ENCODE measurements at regions not wholly inside any gene's neighbourhood (a gene's known extent, or its start where the extent isn't known, plus 50 kb on each side); places are given as distances from the start of the nearest gene placed in this dataset.
A peak's percentile ranks its signal among the peaks of the same experiment; 100 is the strongest.

DNA sequence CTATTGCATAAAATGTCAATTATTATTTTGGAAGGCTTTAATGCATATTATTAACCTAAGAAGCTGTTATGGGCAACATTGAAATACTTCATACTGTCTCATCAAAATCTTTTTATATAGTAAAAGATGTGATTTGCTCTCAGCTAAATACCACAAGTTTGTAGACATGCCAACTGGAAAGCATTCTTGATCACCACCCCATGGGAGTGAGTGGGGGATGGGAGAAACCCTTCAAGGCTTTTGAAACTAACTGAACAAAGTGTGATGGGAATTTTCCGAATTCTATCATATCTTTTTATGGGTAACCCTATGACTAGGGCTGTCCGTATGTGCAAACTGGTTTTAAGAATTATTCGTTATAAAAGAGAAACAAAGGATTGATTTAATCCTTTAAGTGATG lies 377.3 kb upstream of the JAG1 start:
- H3K36me3 ChIP-seq (ENCODE audit: control insufficient read depth in 5 of 5, insufficient read depth in 5 of 5, low read length in 5 of 5), result no peaks in the 10 kb centered on the region
- peaks cover 0 to 18% (median 8%) of the 10 kb centered on the region in 5 donors for H3K4me1 ChIP-seq (ENCODE audit: control insufficient read depth in 5 of 5, insufficient read depth in 5 of 5, low read length in 5 of 5)
- H3K27ac ChIP-seq (ENCODE audit: low read depth, low read length), result no peak overlapping the region
- no peaks in the 10 kb centered on the region for H3K9me3 ChIP-seq (ENCODE audit: control insufficient read depth in 5 of 5, low read length in 5 of 5)
- no peaks in the 10 kb centered on the region for H3K27me3 ChIP-seq (ENCODE audit: control insufficient read depth in 5 of 5, insufficient read depth in 4 of 5, low read length in 5 of 5)
- H3K4me3 ChIP-seq (ENCODE audit: low read depth in 1 of 5, low read length in 5 of 5), result no peak overlapping the region
- H3K9ac ChIP-seq (ENCODE audit: low read length in 5 of 5), result no peak overlapping the region

DNA sequence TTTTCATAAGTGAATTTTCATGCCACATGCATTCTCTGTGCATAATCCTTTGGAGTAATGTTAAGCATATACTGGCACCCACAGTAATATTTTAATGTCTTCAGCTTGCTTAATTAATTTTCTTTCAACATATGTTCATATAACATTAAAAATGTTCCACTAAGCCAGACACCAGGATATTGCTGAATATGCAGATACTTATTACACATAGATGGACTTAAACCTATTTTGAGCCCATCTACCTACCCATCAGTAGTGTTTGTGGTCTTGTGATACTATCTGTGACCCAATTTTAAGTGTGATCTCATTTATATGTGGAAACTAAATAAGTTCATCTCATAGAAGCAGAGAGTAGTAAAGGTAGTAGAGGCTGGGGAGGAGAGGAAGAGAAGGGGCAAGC lies 379.5 kb upstream of the JAG1 start:
- Histone ChIP-seq H3K4me1 (ENCODE audit: control insufficient read depth in 5 of 5, insufficient read depth in 5 of 5, low read length in 5 of 5) (peaks cover 0 to 28% (median 12%) of the 10 kb centered on the region in 5 donors), H3K27ac (ENCODE audit: low read depth, low read length) (no peak overlapping the region), H3K36me3 (ENCODE audit: control insufficient read depth in 5 of 5, insufficient read depth in 5 of 5, low read length in 5 of 5) (no peaks in the 10 kb centered on the region), H3K9ac (ENCODE audit: low read length in 5 of 5) (no peak overlapping the region), H3K9me3 (ENCODE audit: control insufficient read depth in 5 of 5, low read length in 5 of 5) (no peaks in the 10 kb centered on the region), H3K4me3 (ENCODE audit: low read depth in 1 of 5, low read length in 5 of 5) (no peak overlapping the region), H3K27me3 (ENCODE audit: control insufficient read depth in 5 of 5, insufficient read depth in 4 of 5, low read length in 5 of 5) (no peaks in the 10 kb centered on the region)

DNA sequence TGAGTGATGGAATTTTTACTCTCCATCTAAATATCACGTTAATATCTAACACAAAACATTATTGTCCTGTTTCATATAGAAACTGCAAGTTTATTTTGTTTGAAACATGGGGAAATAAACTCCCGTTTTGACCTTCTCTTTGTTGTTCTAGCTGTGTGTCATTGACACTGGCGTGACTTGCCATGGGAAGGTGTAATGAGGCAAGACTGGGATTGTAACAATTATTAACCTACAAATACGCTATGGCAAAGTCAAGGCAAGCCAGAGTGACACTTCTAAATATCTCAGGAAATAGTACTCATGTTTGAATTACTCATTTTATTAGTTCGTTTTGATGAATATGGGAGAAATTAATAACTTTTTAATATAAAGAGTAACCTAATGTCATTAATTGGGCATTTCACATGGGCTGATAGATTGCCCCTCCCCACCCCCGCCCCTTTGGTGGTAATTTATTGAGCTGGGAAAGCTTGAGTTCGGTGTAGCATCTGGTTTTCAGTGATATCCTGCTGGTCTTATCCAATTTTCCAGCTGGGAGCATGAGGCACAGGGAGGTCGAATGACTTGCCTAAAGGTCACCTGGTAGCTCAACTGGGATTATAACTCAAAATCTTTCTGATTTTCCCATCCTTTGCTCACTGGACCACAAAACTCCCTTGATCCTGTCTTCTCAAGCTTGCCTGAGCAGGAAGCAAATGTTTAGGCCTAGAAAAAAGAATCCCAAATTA lies 380.6 kb upstream of the JAG1 start:
- no peaks in the 10 kb centered on the region for H3K9me3 ChIP-seq (ENCODE audit: control insufficient read depth in 5 of 5, low read length in 5 of 5)
- no peak overlapping the region for H3K4me3 ChIP-seq (ENCODE audit: low read depth in 1 of 5, low read length in 5 of 5)
- H3K9ac ChIP-seq (ENCODE audit: low read length in 5 of 5), result no peak overlapping the region
- no peak overlapping the region for H3K27ac ChIP-seq (ENCODE audit: low read depth, low read length)
- no peaks in the 10 kb centered on the region for H3K36me3 ChIP-seq (ENCODE audit: control insufficient read depth in 5 of 5, insufficient read depth in 5 of 5, low read length in 5 of 5)
- H3K27me3 ChIP-seq (ENCODE audit: control insufficient read depth in 5 of 5, insufficient read depth in 4 of 5, low read length in 5 of 5), result no peaks in the 10 kb centered on the region
- H3K4me1 ChIP-seq (ENCODE audit: control insufficient read depth in 5 of 5, insufficient read depth in 5 of 5, low read length in 5 of 5), result peaks cover 0 to 29% (median 12%) of the 10 kb centered on the region in 5 donors

DNA sequence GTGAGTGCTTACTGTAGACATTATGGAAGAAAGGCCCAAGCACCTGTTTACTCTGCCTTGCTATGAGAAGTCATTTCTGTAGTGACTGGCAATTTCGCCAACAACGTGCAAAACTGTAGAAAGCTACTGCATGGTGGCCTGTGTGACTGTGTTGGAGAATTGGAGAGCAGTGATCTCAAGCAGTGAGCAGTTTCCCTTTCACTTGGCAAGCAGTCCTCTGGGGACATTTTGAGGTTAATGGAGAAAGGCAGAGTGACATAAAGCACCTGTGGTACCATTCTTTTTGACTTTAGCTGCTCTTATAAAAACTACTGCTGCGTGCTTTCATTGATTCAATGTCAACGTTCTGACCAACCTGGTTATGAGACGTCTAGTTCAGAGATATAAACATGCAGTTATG lies 382.6 kb upstream of the JAG1 start:
- Histone ChIP-seq H3K4me3 (ENCODE audit: low read depth in 1 of 5, low read length in 5 of 5) (no peak overlapping the region), H3K27ac (ENCODE audit: low read depth, low read length) (no peak overlapping the region), H3K9me3 (ENCODE audit: control insufficient read depth in 5 of 5, low read length in 5 of 5) (no peaks in the 10 kb centered on the region), H3K4me1 (ENCODE audit: control insufficient read depth in 5 of 5, insufficient read depth in 5 of 5, low read length in 5 of 5) (peaks cover 0 to 12% (median 4%) of the 10 kb centered on the region in 5 donors), H3K36me3 (ENCODE audit: control insufficient read depth in 5 of 5, insufficient read depth in 5 of 5, low read length in 5 of 5) (no peaks in the 10 kb centered on the region), H3K9ac (ENCODE audit: low read length in 5 of 5) (no peak overlapping the region), H3K27me3 (ENCODE audit: control insufficient read depth in 5 of 5, insufficient read depth in 4 of 5, low read length in 5 of 5) (no peaks in the 10 kb centered on the region)

DNA sequence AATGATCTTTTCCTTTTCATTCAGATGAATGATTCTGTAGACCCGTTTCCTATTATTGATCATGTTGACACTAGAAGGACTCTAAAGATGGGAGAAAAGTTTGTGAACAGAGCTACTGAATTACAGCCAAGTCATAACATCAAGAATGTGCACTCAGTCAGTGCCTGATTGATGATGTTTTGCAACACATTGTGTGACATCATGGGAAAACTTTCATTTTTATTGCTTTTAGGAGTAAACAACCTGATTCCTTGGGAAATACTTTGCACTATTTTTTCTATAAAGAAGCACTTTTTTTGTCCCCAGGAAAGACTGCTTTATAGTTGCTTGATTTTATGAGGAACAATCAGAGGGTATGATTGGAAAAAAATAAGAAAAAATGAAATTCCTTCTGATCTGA lies 383.8 kb upstream of the JAG1 start:
- Histone ChIP-seq H3K4me1 (ENCODE audit: control insufficient read depth in 5 of 5, insufficient read depth in 5 of 5, low read length in 5 of 5) (peaks cover 0 to 11% (median 4%) of the 10 kb centered on the region in 5 donors), H3K4me3 (ENCODE audit: low read depth in 1 of 5, low read length in 5 of 5) (no peak overlapping the region), H3K36me3 (ENCODE audit: control insufficient read depth in 5 of 5, insufficient read depth in 5 of 5, low read length in 5 of 5) (no peaks in the 10 kb centered on the region), H3K27me3 (ENCODE audit: control insufficient read depth in 5 of 5, insufficient read depth in 4 of 5, low read length in 5 of 5) (no peaks in the 10 kb centered on the region), H3K9ac (ENCODE audit: low read length in 5 of 5) (no peak overlapping the region), H3K27ac (ENCODE audit: low read depth, low read length) (peak overlapping the region; percentile 19), H3K9me3 (ENCODE audit: control insufficient read depth in 5 of 5, low read length in 5 of 5) (no peaks in the 10 kb centered on the region)

DNA sequence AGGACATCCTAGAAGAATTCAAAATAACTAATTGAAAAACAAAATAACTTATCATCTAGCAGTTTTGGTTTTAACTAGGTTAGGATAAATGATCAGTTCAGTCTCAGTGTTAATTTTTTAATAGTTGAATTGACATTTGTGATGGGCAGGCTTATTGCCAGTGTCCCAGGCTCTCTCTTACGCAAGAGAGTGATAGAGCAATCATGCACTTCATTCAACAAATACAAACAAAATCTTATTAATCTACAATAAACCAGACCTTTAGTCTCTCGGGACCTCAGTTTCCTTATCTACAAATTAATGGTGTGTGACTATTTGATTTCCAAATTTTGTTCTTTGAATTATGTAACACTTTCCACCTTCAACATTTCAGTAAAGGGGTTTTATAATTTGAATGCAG lies 385.9 kb upstream of the JAG1 start:
- Histone ChIP-seq H3K27me3 (ENCODE audit: control insufficient read depth in 5 of 5, insufficient read depth in 4 of 5, low read length in 5 of 5) (no peaks in the 10 kb centered on the region), H3K9me3 (ENCODE audit: control insufficient read depth in 5 of 5, low read length in 5 of 5) (no peaks in the 10 kb centered on the region), H3K4me1 (ENCODE audit: control insufficient read depth in 5 of 5, insufficient read depth in 5 of 5, low read length in 5 of 5) (peaks cover 0 to 11% (median 4%) of the 10 kb centered on the region in 5 donors), H3K27ac (ENCODE audit: low read depth, low read length) (no peak overlapping the region), H3K36me3 (ENCODE audit: control insufficient read depth in 5 of 5, insufficient read depth in 5 of 5, low read length in 5 of 5) (no peaks in the 10 kb centered on the region), H3K9ac (ENCODE audit: low read length in 5 of 5) (no peak overlapping the region), H3K4me3 (ENCODE audit: low read depth in 1 of 5, low read length in 5 of 5) (no peak overlapping the region)

DNA sequence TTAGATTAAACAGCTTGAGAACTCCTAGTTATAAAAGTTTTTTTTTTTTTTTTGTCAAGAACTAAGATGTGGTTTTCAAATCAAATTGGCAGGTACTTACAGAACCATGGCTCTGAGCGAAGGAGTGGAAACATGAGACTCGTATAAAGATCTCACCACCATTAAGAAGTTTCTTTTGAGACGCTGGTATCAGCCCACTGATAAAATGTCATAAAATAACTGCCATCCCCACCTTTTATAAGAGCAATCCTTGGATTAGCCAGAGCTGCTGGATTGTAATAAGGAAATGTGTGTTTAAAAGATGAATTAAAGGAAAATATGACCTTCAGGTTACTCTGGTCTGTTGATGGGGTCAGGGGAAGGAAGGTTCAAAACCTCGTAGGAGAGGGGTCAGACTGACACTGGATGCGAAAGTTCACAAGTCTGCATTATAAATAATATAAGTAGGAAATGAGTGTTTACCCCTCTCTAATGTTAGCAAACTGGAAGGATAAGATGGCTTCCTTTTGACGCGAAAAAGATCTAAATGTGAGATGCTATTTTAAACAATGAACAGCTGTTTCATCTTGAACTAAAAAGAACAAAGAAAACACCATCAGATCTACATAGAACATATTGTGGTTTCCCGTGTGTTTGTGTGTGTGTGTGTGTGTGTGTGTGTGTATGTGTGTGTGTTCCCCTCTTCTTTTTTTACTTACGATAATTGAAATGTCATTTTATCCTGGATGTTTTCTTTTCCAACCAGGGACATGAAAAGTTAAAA lies 386.8 kb upstream of the JAG1 start:
- Histone ChIP-seq H3K36me3 (ENCODE audit: control insufficient read depth in 5 of 5, insufficient read depth in 5 of 5, low read length in 5 of 5) (no peaks in the 10 kb centered on the region), H3K4me3 (ENCODE audit: low read depth in 1 of 5, low read length in 5 of 5) (no peak overlapping the region), H3K9me3 (ENCODE audit: control insufficient read depth in 5 of 5, low read length in 5 of 5) (no peaks in the 10 kb centered on the region), H3K4me1 (ENCODE audit: control insufficient read depth in 5 of 5, insufficient read depth in 5 of 5, low read length in 5 of 5) (peaks cover 0 to 11% (median 4%) of the 10 kb centered on the region in 5 donors), H3K27me3 (ENCODE audit: control insufficient read depth in 5 of 5, insufficient read depth in 4 of 5, low read length in 5 of 5) (no peaks in the 10 kb centered on the region), H3K27ac (ENCODE audit: low read depth, low read length) (no peak overlapping the region), H3K9ac (ENCODE audit: low read length in 5 of 5) (no peak overlapping the region)

DNA sequence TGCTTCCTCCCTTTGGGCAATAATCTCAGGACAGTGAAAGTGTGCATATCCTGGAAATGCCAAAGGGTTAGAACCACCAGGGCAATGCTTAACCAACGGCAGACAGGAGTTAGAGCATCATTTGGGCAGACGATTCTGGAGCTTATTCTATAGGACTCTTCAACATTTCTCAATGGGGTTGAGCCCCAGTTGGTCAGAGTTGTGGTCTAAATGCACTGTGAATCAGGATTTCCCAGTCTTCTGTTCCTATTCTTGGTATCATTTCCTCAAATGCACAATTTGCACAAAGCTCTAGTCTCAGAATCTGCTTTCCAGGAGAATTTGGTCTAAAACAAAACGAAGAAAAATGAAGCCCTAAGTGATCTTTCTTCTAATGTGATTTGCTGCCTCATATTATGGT lies 389.6 kb upstream of the JAG1 start:
- H3K36me3 ChIP-seq (ENCODE audit: control insufficient read depth in 5 of 5, insufficient read depth in 5 of 5, low read length in 5 of 5), result no peaks in the 10 kb centered on the region
- no peaks in the 10 kb centered on the region for H3K4me1 ChIP-seq (ENCODE audit: control insufficient read depth in 5 of 5, insufficient read depth in 5 of 5, low read length in 5 of 5)
- no peak overlapping the region for H3K4me3 ChIP-seq (ENCODE audit: low read depth in 1 of 5, low read length in 5 of 5)
- no peaks in the 10 kb centered on the region for H3K9me3 ChIP-seq (ENCODE audit: control insufficient read depth in 5 of 5, low read length in 5 of 5)
- H3K27ac ChIP-seq (ENCODE audit: low read depth, low read length), result no peak overlapping the region
- no peak overlapping the region for H3K9ac ChIP-seq (ENCODE audit: low read length in 5 of 5)
- H3K27me3 ChIP-seq (ENCODE audit: control insufficient read depth in 5 of 5, insufficient read depth in 4 of 5, low read length in 5 of 5), result no peaks in the 10 kb centered on the region

DNA sequence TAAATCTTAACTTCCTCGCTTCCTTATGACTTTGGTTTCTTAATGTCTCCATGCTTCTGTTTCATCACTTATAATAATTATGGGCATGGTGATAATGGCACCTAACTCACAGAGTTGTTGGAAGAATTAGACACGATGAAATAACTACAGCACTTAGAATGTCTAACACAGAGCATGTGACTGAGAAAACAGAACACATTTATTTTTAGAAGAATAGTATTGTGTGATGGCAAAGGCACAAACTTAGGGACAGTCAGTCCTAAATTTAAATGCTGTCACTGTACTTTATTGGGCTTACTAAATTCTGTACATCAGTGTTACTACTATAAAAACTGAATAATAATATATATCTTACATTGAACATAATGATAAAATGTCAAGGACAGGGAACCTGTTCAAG lies 391.1 kb upstream of the JAG1 start:
- H3K4me1 ChIP-seq (ENCODE audit: control insufficient read depth in 5 of 5, insufficient read depth in 5 of 5, low read length in 5 of 5), result no peaks in the 10 kb centered on the region
- no peaks in the 10 kb centered on the region for H3K27me3 ChIP-seq (ENCODE audit: control insufficient read depth in 5 of 5, insufficient read depth in 4 of 5, low read length in 5 of 5)
- no peaks in the 10 kb centered on the region for H3K36me3 ChIP-seq (ENCODE audit: control insufficient read depth in 5 of 5, insufficient read depth in 5 of 5, low read length in 5 of 5)
- no peaks in the 10 kb centered on the region for H3K9me3 ChIP-seq (ENCODE audit: control insufficient read depth in 5 of 5, low read length in 5 of 5)
- H3K4me3 ChIP-seq (ENCODE audit: low read depth in 1 of 5, low read length in 5 of 5), result no peak overlapping the region
- no peak overlapping the region for H3K9ac ChIP-seq (ENCODE audit: low read length in 5 of 5)
- no peak overlapping the region for H3K27ac ChIP-seq (ENCODE audit: low read depth, low read length)

DNA sequence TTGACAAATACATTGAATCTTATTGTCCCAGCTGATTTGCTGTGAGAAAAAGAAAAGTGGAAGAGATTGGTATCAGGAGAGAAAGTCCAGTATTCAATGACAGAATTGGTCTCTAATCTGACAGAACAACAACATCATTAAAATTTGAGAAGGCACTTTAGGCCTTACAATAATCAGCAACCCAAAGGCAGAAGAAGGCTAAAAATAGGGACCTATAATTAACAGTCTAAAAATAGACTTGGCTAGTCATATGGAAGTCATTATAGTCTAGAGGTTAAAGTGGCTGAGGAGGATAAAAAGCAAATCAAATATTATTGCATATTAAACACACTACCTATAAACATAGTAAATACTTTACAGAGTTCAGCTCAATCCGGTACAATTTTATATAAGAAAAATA lies 393.6 kb upstream of the JAG1 start:
- H3K27ac ChIP-seq (ENCODE audit: low read depth, low read length), result no peak overlapping the region
- no peaks in the 10 kb centered on the region for H3K27me3 ChIP-seq (ENCODE audit: control insufficient read depth in 5 of 5, insufficient read depth in 4 of 5, low read length in 5 of 5)
- no peak overlapping the region for H3K9ac ChIP-seq (ENCODE audit: low read length in 5 of 5)
- H3K9me3 ChIP-seq (ENCODE audit: control insufficient read depth in 5 of 5, low read length in 5 of 5), result peaks cover 0 to 11% (median 2%) of the 10 kb centered on the region in 5 donors
- no peaks in the 10 kb centered on the region for H3K36me3 ChIP-seq (ENCODE audit: control insufficient read depth in 5 of 5, insufficient read depth in 5 of 5, low read length in 5 of 5)
- H3K4me1 ChIP-seq (ENCODE audit: control insufficient read depth in 5 of 5, insufficient read depth in 5 of 5, low read length in 5 of 5), result no peaks in the 10 kb centered on the region
- H3K4me3 ChIP-seq (ENCODE audit: low read depth in 1 of 5, low read length in 5 of 5), result no peak overlapping the region

Measured in subcutaneous abdominal adipose tissue (tissue), 5 donors.